HG03521 (cell line): ENCODE measurements at regions not wholly inside any gene's neighbourhood (a gene's known extent, or its start where the extent isn't known, plus 50 kb on each side); places are given as distances from the start of the nearest gene placed in this dataset.
"Not testable (repeated sequence)": the region's sequence is repeated elsewhere in the genome, so short reads cannot be mapped to it uniquely, and the experiment has no call there.

Experiments
- ATAC-seq: cut with Tn5 transposase; IDR thresholded peaks from one replicate; pipeline ENCODE4 v1.9.1; 2021; ENCODE audit warnings: mild to moderate bottlenecking, moderate library complexity; ENCODE audit not compliant: unreplicated experiment

- ATAC-seq, result no peak
These were observed 199.3 kb downstream of the C9orf152 start for GRCh38 chr9:110008663-110009062.

GRCh38 chr9:110011628-110012320 lies 196.2 kb downstream of the C9orf152 start:
- ATAC-seq, result no peak

GRCh38 chr9:110013064-110013463 lies 194.9 kb downstream of the C9orf152 start:
- ATAC-seq, result no peak

GRCh38 chr9:110015759-110016158 lies 192.2 kb downstream of the C9orf152 start:
- no peak for ATAC-seq

GRCh38 chr9:110016340-110016739 lies 191.6 kb downstream of the C9orf152 start:
- ATAC-seq, result no peak

GRCh38 chr9:110020216-110020615 lies 187.7 kb downstream of the C9orf152 start:
- not testable (repeated sequence) for ATAC-seq

- ATAC-seq, result peak; percentile 86
These were observed 186.1 kb downstream of the C9orf152 start for GRCh38 chr9:110021891-110022290.

- not testable (repeated sequence) for ATAC-seq
These were observed 184.7 kb downstream of the C9orf152 start for GRCh38 chr9:110023221-110023620.

- ATAC-seq, result no peak
These were observed 182.3 kb downstream of the C9orf152 start for GRCh38 chr9:110025551-110026170.

- ATAC-seq, result no peak
These were observed 180.3 kb downstream of the C9orf152 start for GRCh38 chr9:110027671-110028081.

GRCh38 chr9:110028271-110028670 lies 179.7 kb downstream of the C9orf152 start:
- ATAC-seq, result no peak

- ATAC-seq, result no peak
These were observed 179.3 kb downstream of the C9orf152 start for GRCh38 chr9:110028676-110029075.

- ATAC-seq, result no peak
These were observed 178.5 kb downstream of the C9orf152 start for GRCh38 chr9:110029429-110029955.

- no peak for ATAC-seq
These were observed 177.9 kb downstream of the C9orf152 start for GRCh38 chr9:110029956-110030480.

- ATAC-seq, result no peak
These were observed 177.3 kb downstream of the C9orf152 start for GRCh38 chr9:110030632-110031031.

GRCh38 chr9:110031511-110032173 lies 176.3 kb downstream of the C9orf152 start:
- ATAC-seq, result no peak

- not testable (repeated sequence) for ATAC-seq
These were observed 175.4 kb downstream of the C9orf152 start for GRCh38 chr9:110032532-110032931.

- ATAC-seq, result no peak
These were observed 174.1 kb downstream of the C9orf152 start for GRCh38 chr9:110033869-110034268.

- no peak for ATAC-seq
These were observed 171.7 kb downstream of the C9orf152 start for GRCh38 chr9:110036286-110036685.

- no peak for ATAC-seq
These were observed 167.2 kb downstream of the C9orf152 start for GRCh38 chr9:110040788-110041187.

- no peak for ATAC-seq
These were observed 166.5 kb downstream of the C9orf152 start for GRCh38 chr9:110041452-110041851.
